GM21723 (cell line): ENCODE measurements at regions not wholly inside any gene's neighbourhood (a gene's known extent, or its start where the extent isn't known, plus 50 kb on each side); places are given as distances from the start of the nearest gene placed in this dataset.
A peak's percentile ranks its signal among the peaks of the same experiment; 100 is the strongest.

Experiments used
- ATAC-seq: cut with Tn5 transposase; IDR thresholded peaks from one replicate; pipeline ENCODE4 v1.9.1; 2021; ENCODE audit warnings: mild to moderate bottlenecking, moderate library complexity; ENCODE audit not compliant: unreplicated experiment

DNA sequence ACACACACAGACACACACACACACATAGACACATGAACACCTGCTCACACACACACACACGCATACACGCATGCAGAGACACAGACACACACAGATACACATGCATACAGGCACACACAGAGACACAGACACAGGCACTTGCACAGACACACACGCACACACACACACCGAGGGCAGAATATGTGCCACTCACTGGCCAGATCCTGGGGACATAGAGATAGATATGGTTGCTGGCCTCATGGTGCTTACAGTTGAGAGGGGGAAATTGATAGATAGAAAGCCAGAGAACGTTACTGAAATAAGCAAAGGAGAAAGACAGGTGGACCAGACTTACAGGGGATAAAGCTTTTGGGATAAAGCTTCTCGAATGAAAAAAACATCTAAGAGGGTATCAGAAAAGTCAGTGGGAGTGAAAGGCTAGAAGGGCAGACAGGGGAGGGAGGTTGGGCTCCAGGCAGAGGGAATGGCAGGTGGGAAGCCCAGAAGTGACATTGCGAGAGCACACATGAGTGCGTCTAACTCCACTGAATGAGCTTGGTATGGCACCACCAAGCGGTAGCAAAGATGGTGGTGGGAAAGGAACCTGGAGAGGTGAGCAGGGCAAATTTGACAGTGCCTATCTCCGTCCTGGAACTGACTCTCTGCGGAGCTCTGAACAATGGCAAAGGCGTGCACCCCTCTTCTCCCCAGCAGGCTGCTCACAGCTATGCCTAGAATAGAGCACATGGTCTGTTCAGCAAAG lies 390.1 kb upstream of the TRIB2 start:
- peak; percentile 62 for ATAC-seq

DNA sequence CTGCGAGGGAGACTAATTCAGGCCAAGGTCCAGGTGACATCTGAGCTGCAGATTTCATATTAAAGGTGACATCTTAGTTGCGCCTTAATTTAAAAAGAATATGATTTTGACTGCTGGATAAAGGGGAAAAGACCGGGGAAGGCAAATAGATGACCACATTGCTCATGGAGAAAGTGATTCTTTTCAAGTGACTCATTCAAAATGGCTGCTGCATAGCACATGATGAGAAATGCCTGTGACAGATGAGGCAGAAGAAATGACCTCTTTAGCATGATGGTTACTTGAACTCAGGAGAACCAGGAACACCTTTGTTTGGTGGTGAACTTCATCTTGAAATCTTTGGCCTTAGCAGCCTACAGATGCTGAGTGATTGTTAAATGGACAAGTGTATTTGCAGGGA lies 385.8 kb upstream of the TRIB2 start:
- no peak for ATAC-seq

DNA sequence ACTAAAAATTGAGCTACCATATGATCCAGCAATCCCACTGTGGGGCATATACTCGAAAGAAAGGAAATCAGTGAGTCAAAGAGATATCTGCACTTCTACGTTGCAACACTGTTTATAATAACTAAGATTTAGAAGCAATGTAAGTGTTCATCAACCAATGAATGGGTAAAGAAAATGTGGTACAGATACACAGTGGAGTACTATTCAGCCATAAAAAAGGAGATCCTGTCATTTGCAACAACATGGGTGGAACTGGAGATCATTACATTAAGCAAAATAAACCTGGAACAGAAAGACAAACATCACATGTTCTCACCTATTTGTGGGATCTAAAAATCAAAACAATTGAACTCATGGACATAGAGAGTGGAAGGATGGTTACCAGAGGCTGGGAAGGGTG lies 385.0 kb upstream of the TRIB2 start:
- no peak for ATAC-seq

DNA sequence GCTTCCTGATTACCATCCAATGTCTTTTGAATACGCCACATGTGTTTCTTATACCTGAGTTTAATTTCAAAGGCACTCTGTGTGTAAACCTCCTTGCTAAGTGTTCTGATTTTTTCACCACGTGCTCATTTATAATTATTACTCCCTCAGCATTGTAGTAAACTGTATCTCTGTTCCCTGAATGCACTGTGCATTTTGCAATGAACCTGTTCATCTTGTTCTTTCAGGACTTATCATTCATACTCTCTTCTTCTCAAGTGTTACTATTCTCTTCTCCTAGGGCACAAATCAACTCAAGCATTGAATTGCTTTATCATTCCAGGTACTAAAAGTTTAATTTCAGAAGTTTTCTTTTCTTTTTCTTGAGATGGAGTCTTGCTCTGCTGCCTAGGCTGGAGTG lies 383.4 kb upstream of the TRIB2 start:
- ATAC-seq, result no peak

GRCh38 chr2:12334412-12334966 lies 382.2 kb upstream of the TRIB2 start:
- ATAC-seq, result no peak

- no peak for ATAC-seq
Measured at GRCh38 chr2:12335131-12335530, 381.6 kb upstream of the TRIB2 start.

- no peak for ATAC-seq
Measured at GRCh38 chr2:12335995-12336394, 380.7 kb upstream of the TRIB2 start.

DNA sequence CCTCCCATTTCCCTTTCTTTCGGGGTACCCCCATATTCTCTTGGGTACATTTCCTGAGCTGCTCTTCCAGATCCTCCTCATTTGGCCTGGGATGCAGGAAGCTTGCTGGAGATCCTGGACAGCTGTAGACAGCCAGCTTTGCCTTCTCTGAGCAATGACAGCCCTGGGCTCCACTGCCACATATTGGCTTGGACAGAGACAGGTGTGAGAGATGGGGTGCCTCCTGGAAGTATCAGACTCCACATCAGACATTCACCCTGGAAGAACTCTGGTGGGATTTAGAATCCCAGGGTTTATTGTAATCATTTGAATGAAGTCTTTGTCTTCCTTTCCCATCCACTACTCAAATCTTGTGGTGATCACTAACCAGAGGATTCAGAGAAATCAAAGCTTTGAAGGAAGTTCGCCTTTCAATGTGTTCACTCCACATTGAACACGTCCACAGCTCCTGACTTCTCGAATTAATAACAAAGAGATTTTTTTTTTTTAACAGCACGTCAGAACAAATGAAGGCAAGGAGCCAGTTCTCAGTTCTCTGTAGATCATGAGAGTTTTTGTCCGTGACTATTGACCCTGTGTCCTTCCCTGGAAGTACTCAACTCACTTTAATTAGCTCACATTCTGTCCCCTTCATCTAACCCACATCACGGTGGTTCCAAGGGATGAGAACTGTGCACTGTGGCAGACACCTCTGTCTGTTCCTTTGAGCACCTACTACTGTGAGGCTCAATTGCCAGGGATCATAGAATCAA lies 377.6 kb upstream of the TRIB2 start:
- ATAC-seq, result no peak

- ATAC-seq, result no peak
Measured at GRCh38 chr2:12340164-12340563, 376.6 kb upstream of the TRIB2 start.

- no peak for ATAC-seq
Measured at GRCh38 chr2:12341215-12341614, 375.5 kb upstream of the TRIB2 start.

DNA sequence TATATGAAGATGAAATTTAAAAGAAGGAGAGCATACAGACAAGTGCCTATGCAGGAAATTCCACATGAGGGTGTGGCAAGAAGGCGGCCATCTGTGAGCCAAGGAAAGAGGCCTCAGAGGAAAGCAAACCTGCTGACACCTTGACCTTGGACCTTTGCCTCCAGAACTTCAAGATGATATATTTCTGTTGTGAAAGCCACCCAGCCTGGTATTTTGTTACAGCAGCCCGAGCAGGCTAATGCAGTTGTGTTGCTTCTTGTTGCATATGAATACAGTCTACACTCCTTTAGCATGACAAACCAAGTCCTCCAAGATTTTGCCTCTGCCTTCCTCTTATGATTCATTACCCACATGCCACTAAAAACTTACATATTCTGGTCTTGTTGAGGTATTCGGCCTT lies 374.8 kb upstream of the TRIB2 start:
- ATAC-seq, result no peak

DNA sequence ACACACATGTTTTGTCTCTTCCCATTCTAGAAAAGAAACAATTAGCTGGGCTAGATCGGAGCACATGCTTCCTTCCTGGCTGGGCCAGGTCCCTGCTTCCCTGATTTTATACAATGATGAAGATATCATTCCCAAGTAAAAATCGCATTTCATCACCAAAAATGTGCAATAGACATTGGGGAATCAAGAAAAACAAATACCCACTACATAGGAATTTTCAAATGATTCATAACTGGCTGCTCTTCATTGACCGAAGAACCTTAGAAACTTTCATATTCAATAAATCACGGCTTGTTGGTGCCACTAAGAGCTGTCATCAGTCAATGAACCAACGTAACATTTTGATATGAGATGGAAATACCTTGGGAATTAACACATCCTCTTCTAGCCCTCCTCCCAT lies 373.6 kb upstream of the TRIB2 start:
- no peak for ATAC-seq

GRCh38 chr2:12347066-12347493 lies 369.7 kb upstream of the TRIB2 start:
- no peak for ATAC-seq

GRCh38 chr2:12348216-12348615 lies 368.5 kb upstream of the TRIB2 start:
- no peak for ATAC-seq

- no peak for ATAC-seq
Measured at GRCh38 chr2:12350821-12351220, 365.9 kb upstream of the TRIB2 start.

- ATAC-seq, result no peak
Measured at GRCh38 chr2:12352889-12353288, 363.8 kb upstream of the TRIB2 start.

DNA sequence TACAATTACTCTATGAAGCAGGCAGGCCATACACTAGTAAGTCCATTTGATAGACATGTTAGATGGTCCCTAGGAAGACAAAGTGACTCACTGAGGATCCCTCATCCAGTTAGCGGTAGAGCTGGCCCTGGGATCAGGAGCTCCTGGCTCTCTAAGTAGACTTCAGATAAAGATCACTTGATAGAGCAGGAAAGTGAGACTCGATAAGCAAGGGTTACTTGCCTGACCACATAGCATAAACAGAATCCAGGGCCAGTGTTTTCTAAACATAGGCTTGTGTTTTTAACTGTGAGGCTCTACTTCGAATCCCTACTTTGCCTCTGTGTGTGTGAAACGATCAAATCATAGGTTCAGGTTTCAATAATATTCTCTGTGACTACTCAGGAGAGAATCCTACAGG lies 355.2 kb upstream of the TRIB2 start:
- no peak for ATAC-seq

- no peak for ATAC-seq
Measured at GRCh38 chr2:12363138-12363537, 353.6 kb upstream of the TRIB2 start.

DNA sequence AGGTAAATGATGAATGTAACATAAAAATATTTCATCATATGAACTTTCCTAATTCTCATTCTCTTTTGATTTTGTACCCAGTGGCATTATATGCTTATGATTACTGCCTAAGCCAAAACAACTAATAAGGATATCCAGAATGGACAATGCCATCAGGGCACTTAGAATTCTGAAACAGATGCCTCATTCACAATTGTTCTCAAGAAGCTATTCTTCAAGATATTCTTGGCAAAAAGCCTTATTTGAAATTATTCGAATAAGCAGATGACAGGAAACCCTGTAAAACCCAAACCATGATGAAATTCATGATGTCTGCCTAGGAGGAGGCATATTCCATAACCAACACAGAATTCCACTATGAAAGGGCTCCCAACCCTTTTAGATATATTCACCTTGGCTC lies 353.2 kb upstream of the TRIB2 start:
- no peak for ATAC-seq

DNA sequence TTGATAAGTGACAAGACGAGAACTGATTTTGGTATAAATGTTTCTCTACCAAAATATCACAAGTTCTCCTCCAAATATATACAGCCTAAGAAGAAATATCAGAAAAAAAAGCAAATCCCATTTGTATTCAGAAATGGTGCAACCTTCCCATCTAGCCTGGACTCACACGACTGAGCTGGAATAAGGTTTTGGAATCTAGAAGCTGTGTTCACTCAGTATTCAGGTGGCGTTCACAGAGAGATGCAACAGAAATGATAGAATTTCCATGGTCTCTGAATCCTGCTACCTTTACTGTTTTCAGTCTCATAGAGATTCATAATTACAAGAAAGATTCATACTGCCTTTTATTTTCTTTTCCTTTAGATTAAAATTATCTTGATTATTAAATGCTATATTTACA lies 347.2 kb upstream of the TRIB2 start:
- no peak for ATAC-seq

DNA sequence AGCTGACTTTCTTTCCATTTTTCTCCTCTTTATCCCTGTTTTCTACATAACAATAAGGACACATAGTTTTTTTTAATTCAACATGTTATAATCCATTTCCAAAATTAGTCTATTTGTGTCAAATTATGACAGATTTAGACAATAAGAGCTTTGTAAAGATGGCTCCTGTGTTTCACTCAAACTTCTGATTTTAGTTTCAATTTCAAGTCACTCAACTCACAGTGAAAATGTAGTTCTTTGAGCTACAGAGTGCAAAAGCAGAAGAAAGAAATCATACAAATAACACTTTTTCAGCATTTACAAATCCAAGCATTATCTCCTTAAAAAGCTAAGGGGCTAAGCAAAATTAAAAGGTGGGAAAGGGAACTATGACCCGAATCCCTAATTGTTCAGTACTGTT lies 340.7 kb upstream of the TRIB2 start:
- no peak for ATAC-seq

GRCh38 chr2:12379143-12379542 lies 337.6 kb upstream of the TRIB2 start:
- ATAC-seq, result no peak
